ENCODE measurements at regions not wholly inside any gene's neighbourhood (a gene's known extent, or its start where the extent isn't known, plus 50 kb on each side); places are given as distances from the start of the nearest gene placed in this dataset.

GRCh38 chr6:144894240-144894639 lies 609.1 kb downstream of the UTRN start:
- TF ChIP-seq REST (IDR thresholded peaks at IDR 0.05; ENCODE audit: low read depth) = no peak
- TF ChIP-seq TEAD4 (IDR thresholded peaks at IDR 0.05) = no peak
- no peak for TF ChIP-seq FOXM1 (IDR thresholded peaks at IDR 0.05; ENCODE audit: borderline replicate concordance, low read depth)
- TF ChIP-seq, protein P1, sequence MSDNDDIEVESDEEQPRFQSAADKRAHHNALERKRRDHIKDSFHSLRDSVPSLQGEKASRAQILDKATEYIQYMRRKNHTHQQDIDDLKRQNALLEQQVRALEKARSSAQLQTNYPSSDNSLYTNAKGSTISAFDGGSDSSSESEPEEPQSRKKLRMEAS (IDR thresholded peaks at IDR 0.05) = no peak
- no peak for TF ChIP-seq EGR1 (IDR thresholded peaks at IDR 0.05)
- no peak for TF ChIP-seq CEBPB (IDR thresholded peaks at IDR 0.05)
- no peak for TF ChIP-seq USF1 (IDR thresholded peaks at IDR 0.05)
- no peak for TF ChIP-seq ZBTB7A (IDR thresholded peaks at IDR 0.05; ENCODE audit: low read depth)
- no peak for TF ChIP-seq RAD21 (IDR thresholded peaks at IDR 0.05; ENCODE audit: low read depth)
- TF ChIP-seq NFIC (IDR thresholded peaks at IDR 0.05) = no peak
- no peak for TF ChIP-seq EP300 (IDR thresholded peaks at IDR 0.05; ENCODE audit: borderline replicate concordance)
- TF ChIP-seq TCF12 (IDR thresholded peaks at IDR 0.05; ENCODE audit: low read depth) = no peak

GRCh38 chr6:144895313-144896278 lies 610.5 kb downstream of the UTRN start:
- TF ChIP-seq USF1 (IDR thresholded peaks at IDR 0.05) (no peak), YY1 (IDR thresholded peaks at IDR 0.05; ENCODE audit: low read depth) (no peak), CEBPB (IDR thresholded peaks at IDR 0.05) (no peak), TCF12 (IDR thresholded peaks at IDR 0.05; ENCODE audit: low read depth) (no peak), TEAD4 (IDR thresholded peaks at IDR 0.05) (no peak), EP300 (IDR thresholded peaks at IDR 0.05; ENCODE audit: borderline replicate concordance) (no peak), FOXM1 (IDR thresholded peaks at IDR 0.05; ENCODE audit: borderline replicate concordance, low read depth) (no peak), TAF1 (IDR thresholded peaks at IDR 0.05; ENCODE audit: low read depth) (no peak), EGR1 (IDR thresholded peaks at IDR 0.05) (no peak), NFIC (IDR thresholded peaks at IDR 0.05) (no peak), CREB1 (IDR thresholded peaks at IDR 0.05; ENCODE audit: low read depth) (no peak), REST (IDR thresholded peaks at IDR 0.05; ENCODE audit: low read depth) (no peak)
- TF ChIP-seq, protein P1 (IDR thresholded peaks at IDR 0.05) = no peak

GRCh38 chr6:144896289-144896688 lies 611.2 kb downstream of the UTRN start:
- TF ChIP-seq TEAD4 (IDR thresholded peaks at IDR 0.05) (no peak), USF1 (IDR thresholded peaks at IDR 0.05) (no peak), YY1 (IDR thresholded peaks at IDR 0.05; ENCODE audit: low read depth) (no peak), NFIC (IDR thresholded peaks at IDR 0.05) (no peak), CREB1 (IDR thresholded peaks at IDR 0.05; ENCODE audit: low read depth) (no peak), CEBPB (IDR thresholded peaks at IDR 0.05) (no peak), RAD21 (IDR thresholded peaks at IDR 0.05; ENCODE audit: low read depth) (no peak), FOXM1 (IDR thresholded peaks at IDR 0.05; ENCODE audit: borderline replicate concordance, low read depth) (no peak), TAF1 (IDR thresholded peaks at IDR 0.05; ENCODE audit: low read depth) (no peak), TCF12 (IDR thresholded peaks at IDR 0.05; ENCODE audit: low read depth) (no peak), ZBTB7A (IDR thresholded peaks at IDR 0.05; ENCODE audit: low read depth) (no peak), EP300 (IDR thresholded peaks at IDR 0.05; ENCODE audit: borderline replicate concordance) (no peak), EGR1 (IDR thresholded peaks at IDR 0.05) (no peak), REST (IDR thresholded peaks at IDR 0.05; ENCODE audit: low read depth) (no peak)
- TF ChIP-seq, protein P1 (IDR thresholded peaks at IDR 0.05) = no peak
